Spleen (tissue), 7 donors: ENCODE measurements at regions not wholly inside any gene's neighbourhood (a gene's known extent, or its start where the extent isn't known, plus 50 kb on each side); places are given as distances from the start of the nearest gene placed in this dataset.

ENCODE experiments used
- POLR2AphosphoS5 ChIP-seq, 3 donors: sonication (generic); formaldehyde crosslinking; IDR thresholded peaks; one replicate each; pipeline ENCODE4 v1.5.1; 2017; ENCODE audit warnings: antibody characterized with exemption in 3 of 3
- TF ChIP-seq, protein P1 (sequence below), 11 experiments: fragments of 200-600 bp in 7 of 11; fragments of 450-650 bp in 4 of 11; sonication (generic) in 4 of 11; IDR thresholded peaks in 8 of 11; conservative IDR thresholded peaks in 3 of 11; 1 replicate in 7 of 11; 2 replicates in 4 of 11; pipeline versions ENCODE4 v1.4.0 to v1.8.0; 2016 to 2021; ENCODE audit warnings: antibody characterized with exemption in 11 of 11, inconsistent platforms in 4 of 11, mild to moderate bottlenecking in 1 of 11
- donor health status: DM: no; HTN: no; CAD: no; lungs with moderate emphysema.
- donor health status: DM: no; HTN: no; CAD: no.
- donor health status: DM: no; HTN: no; CAD: no.

DNA sequence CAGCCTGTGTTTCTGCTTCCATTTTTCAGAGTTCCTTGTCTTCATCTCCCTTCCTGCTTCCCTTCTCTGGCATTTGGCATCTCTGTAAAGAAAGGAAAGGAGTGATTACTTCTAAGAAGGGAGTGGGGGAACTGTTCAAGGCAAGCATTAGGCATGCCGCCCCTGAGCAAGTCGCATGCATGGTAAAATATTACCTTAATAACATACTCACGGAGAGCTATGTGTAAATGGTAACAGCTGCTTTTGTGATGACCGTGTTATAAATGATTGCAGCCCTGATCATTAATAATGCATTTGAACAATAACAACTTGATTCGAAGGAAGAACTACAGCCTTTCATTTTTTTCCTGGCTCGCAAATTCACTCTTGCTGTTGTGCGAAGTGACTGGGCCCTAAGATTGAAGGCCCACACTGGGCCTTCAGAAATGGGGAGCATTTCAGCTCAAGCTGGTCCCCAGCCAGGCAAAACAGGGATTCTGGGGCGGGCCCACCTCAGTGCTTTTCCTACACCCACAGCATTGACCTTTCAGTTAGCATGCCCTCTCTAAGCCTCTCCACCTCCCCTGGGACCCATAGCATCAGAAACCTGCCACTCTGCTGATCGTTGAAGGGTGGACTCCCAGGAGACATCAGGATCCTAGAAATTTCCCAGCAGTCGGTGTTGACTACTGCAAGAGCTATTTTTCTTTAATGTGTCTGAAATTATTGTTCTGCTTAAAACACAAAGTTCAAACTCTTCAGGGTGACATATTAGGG, 263.0 kb upstream of the CADM1 start:
- TF ChIP-seq, protein P1, sequence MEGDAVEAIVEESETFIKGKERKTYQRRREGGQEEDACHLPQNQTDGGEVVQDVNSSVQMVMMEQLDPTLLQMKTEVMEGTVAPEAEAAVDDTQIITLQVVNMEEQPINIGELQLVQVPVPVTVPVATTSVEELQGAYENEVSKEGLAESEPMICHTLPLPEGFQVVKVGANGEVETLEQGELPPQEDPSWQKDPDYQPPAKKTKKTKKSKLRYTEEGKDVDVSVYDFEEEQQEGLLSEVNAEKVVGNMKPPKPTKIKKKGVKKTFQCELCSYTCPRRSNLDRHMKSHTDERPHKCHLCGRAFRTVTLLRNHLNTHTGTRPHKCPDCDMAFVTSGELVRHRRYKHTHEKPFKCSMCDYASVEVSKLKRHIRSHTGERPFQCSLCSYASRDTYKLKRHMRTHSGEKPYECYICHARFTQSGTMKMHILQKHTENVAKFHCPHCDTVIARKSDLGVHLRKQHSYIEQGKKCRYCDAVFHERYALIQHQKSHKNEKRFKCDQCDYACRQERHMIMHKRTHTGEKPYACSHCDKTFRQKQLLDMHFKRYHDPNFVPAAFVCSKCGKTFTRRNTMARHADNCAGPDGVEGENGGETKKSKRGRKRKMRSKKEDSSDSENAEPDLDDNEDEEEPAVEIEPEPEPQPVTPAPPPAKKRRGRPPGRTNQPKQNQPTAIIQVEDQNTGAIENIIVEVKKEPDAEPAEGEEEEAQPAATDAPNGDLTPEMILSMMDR (IDR thresholded peaks at IDR 0.05 in 8 of 11, conservative IDR thresholded peaks at IDR 0.05 in 3 of 11) = no peak
- TF ChIP-seq POLR2AphosphoS5 (IDR thresholded peaks at IDR 0.05) = no peak
